Urinary bladder (tissue), 3 donors: ENCODE measurements at regions not wholly inside any gene's neighbourhood (a gene's known extent, or its start where the extent isn't known, plus 50 kb on each side); places are given as distances from the start of the nearest gene placed in this dataset.

Experiments used
- DNase-seq: peaks from one replicate; pipeline ENCODE4 v3.0.0-alpha.2; 2015; ENCODE audit errors: extremely low spot score
- H3K27ac ChIP-seq: one replicate; pipeline ENCODE4 v1.5.1; 2013; ENCODE audit warnings: low read depth, mild to moderate bottlenecking, moderate library complexity
- H3K36me3 ChIP-seq: one replicate; pipeline ENCODE4 v1.6.1; 2013; ENCODE audit warnings: mild to moderate bottlenecking, moderate library complexity; ENCODE audit not compliant: insufficient read depth
- H3K4me1 ChIP-seq: one replicate; pipeline ENCODE4 v1.6.1; 2013; ENCODE audit warnings: mild to moderate bottlenecking, moderate library complexity; ENCODE audit not compliant: insufficient read depth
- H3K4me3 ChIP-seq: one replicate; pipeline ENCODE4 v1.5.1; 2013; ENCODE audit warnings: low read depth, low read length
- WGBS: extraction: QIAGEN DNeasy Blood & Tissue Kit; methylation state at CpG from one replicate; pipeline ENCODE4 v1.1.7; 2013; 5-methylcytosine and 5-hydroxymethylcytosine counted together
- donor health status: healthy with polysubstance abuse.
- donor health status: healthy.

- 45% methylated on average over 7 of the region's 7 CpGs for WGBS
Measured at GRCh38 chr11:11000579-11001283, 142.9 kb upstream of the ZBED5 start.

GRCh38 chr11:10998674-10999073, 140.8 kb upstream of the ZBED5 start:
- DNase-seq = no peak
- Histone ChIP-seq H3K4me1 (no peaks in the 10 kb centered on the region), H3K4me3 (no peak overlapping the region), H3K27ac (no peak overlapping the region), H3K36me3 (no peaks in the 10 kb centered on the region)
- 78% methylated on average over 5 of the region's 5 CpGs for WGBS

More at GRCh38 chr11:11000579-11001283, 142.9 kb upstream of the ZBED5 start:
- DNase-seq = no peak
- H3K4me3 ChIP-seq = no peak overlapping the region
- H3K4me1 ChIP-seq = no peaks in the 10 kb centered on the region
- no peak overlapping the region for H3K27ac ChIP-seq
- no peaks in the 10 kb centered on the region for H3K36me3 ChIP-seq

DNA sequence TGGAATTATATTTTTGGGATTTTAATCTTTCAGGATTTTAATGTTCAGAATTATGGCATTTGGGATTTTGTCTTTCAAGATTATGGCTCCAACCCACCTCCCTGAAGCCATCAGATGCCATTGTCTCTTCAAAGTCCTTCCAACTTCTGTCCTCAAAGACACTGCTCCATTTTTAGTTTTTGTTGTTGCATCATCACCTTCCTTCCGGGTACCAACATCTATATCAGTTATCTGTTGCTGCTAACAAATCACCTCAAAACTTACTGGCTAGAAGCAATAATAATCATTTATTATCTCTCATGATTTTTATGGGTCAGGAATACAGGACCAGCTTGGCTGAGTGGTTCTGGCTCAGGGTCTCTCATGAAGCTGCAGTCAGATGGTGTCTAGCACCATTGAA, 138.8 kb upstream of the ZBED5 start:
- Histone ChIP-seq H3K4me3 (no peak overlapping the region), H3K27ac (no peak overlapping the region), H3K4me1 (no peaks in the 10 kb centered on the region), H3K36me3 (no peaks in the 10 kb centered on the region)
- 85% methylated on average over 1 of the region's 1 CpG for WGBS
- DNase-seq = no peak

GRCh38 chr11:10993640-10994039, 135.8 kb upstream of the ZBED5 start:
- Histone ChIP-seq H3K4me3 (no peak overlapping the region), H3K4me1 (no peaks in the 10 kb centered on the region), H3K27ac (no peak overlapping the region), H3K36me3 (no peaks in the 10 kb centered on the region)
- 89% methylated on average over 5 of the region's 5 CpGs for WGBS
- DNase-seq = no peak

DNA sequence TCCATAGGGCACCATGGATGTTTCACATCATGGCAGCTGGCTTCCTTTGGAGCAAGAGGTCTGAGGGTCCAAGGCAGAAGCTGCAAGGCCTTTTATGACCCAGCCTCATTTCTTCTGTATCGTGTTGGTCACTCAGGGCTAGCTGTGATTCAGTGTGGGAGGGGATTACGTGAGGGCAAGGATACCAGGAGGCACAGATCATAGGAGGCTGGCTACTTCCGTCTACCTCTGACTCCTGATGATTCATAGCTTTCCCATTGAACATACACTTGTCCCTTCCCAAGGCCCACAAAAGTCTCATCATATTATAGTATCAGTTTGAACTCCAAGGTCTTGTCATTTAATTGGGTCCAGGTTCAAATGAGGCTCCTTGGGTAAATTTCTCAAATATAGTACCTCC, 135.3 kb upstream of the ZBED5 start:
- Histone ChIP-seq H3K36me3 (no peaks in the 10 kb centered on the region), H3K4me3 (no peak overlapping the region), H3K4me1 (no peaks in the 10 kb centered on the region), H3K27ac (no peak overlapping the region)
- 79% methylated on average over 3 of the region's 3 CpGs for WGBS
- DNase-seq = no peak

DNA sequence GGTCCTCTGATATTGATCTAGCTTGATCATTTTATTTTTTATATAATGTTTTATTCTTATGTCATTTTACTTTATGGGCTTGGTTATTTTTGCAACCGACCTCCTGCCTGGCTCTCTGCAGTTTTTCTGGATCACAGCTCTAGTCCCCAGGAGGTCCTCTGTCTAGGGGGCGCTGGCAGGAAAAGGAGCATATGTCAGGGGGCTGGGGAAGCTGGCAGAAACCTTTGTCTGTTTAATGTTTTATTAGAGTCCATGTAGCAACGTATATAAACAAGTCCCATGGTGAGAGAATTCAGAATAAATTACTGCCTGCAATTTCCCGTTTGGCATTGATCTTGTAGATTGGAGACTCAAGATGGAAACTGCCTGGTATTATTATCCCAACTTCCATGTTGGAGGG, 133.5 kb upstream of the ZBED5 start:
- 66% methylated on average over 4 of the region's 4 CpGs for WGBS
- H3K27ac ChIP-seq = no peak overlapping the region
- H3K36me3 ChIP-seq = no peaks in the 10 kb centered on the region
- no peak for DNase-seq
- H3K4me1 ChIP-seq = no peaks in the 10 kb centered on the region
- no peak overlapping the region for H3K4me3 ChIP-seq

DNA sequence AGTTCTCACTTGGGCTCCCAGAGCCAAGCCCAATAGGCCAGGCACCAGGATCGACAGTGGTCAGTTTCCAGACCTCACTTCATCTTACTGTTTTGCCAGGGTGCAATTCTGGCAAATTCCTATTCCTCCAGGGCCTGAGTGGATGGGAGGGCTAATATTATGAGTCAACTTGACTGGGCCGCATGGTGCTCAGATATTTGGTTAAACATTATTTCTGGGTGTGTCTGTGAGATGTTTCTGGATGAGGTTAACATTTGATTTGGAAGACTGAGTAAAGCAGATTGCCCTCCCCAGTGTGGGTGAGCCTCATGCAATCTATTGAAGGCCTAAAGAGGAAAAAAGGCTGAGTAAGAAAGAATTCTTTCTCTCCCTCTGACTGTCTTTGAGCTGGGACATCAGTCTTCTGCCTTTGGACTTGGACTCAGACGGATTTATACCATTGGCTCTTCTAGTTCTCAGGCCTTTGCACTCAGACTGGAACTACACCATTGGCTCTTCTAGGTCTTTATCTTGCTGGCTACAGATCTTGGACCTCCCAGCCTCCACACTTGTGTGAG, 132.9 kb upstream of the ZBED5 start:
- Histone ChIP-seq H3K36me3 (no peaks in the 10 kb centered on the region), H3K27ac (no peak overlapping the region), H3K4me1 (no peaks in the 10 kb centered on the region), H3K4me3 (no peak overlapping the region)
- 88% methylated on average over 3 of the region's 3 CpGs for WGBS
- DNase-seq = no peak

DNA sequence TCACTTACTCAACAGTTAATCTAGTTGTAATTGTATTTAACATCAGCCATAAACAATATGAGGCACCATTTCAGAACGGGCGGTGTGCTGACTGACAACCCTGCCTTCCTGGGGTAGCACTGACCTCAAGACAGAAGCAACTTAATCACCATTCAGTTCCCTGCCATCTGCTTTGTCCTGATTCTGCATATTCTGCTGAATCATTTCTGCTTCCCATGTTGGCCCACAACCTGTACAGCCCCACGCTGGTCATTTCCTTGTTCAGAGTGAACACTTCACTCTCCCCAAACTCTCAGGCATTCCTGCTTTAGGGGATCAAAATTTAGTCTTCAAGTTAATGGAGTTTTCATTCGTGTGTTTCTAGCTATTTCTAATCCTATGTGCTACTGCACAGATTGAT, 132.3 kb upstream of the ZBED5 start:
- Histone ChIP-seq H3K27ac (no peak overlapping the region), H3K4me3 (no peak overlapping the region), H3K4me1 (no peaks in the 10 kb centered on the region), H3K36me3 (no peaks in the 10 kb centered on the region)
- WGBS = 79% methylated on average over 4 of the region's 4 CpGs
- no peak for DNase-seq

DNA sequence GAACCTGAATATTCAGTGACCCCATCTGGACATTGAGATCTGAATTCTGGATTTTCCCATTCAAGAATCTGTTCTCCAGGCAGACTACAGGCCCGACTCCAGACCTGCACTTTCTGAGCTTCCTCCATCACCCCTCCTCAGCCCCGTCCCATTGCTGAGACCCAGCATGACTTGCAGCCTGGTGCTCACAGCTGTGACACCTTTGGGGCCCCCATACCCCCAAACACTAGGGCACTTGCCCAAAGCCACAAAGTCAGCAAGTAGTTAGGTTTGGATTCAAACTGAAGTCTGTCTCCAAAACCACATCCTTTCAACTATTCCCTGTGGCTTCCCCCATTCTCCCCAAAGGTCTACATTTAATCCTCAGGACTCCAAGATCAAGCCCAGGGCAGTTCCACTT, 128.2 kb upstream of the ZBED5 start:
- no peak overlapping the region for H3K4me3 ChIP-seq
- no peak overlapping the region for H3K27ac ChIP-seq
- DNase-seq = no peak
- 90% methylated on average over 2 of the region's 2 CpGs for WGBS
- no peaks in the 10 kb centered on the region for H3K4me1 ChIP-seq
- no peaks in the 10 kb centered on the region for H3K36me3 ChIP-seq

DNA sequence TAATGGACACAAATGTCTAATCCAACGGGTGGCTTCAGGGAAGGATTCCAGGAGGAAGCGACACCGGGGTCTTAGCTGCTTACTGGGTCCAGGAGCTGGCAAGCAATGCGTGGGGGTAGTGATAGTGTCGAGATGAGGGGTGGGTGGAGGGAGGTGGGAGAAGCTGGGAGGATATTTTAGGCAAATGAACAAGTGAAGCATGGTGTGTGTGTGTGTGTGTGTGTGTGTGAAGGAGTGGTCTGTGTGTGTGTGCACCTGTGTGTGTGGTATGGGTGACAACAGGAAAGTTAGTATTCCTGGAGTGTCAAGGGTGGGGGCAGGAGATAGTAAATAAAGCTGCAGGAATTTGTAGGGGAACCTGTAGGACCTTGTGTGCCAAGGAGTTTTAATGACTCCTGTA, 126.9 kb upstream of the ZBED5 start:
- Histone ChIP-seq H3K4me1 (no peaks in the 10 kb centered on the region), H3K4me3 (no peak overlapping the region), H3K36me3 (no peaks in the 10 kb centered on the region), H3K27ac (no peak overlapping the region)
- whole genome bisulfite sequencing = 81% methylated on average over 5 of the region's 5 CpGs
- no peak for DNase-seq

- DNase-seq = no peak
- 85% methylated on average over 4 of the region's 4 CpGs for WGBS
Measured at GRCh38 chr11:10984250-10984649, 126.4 kb upstream of the ZBED5 start.

DNA sequence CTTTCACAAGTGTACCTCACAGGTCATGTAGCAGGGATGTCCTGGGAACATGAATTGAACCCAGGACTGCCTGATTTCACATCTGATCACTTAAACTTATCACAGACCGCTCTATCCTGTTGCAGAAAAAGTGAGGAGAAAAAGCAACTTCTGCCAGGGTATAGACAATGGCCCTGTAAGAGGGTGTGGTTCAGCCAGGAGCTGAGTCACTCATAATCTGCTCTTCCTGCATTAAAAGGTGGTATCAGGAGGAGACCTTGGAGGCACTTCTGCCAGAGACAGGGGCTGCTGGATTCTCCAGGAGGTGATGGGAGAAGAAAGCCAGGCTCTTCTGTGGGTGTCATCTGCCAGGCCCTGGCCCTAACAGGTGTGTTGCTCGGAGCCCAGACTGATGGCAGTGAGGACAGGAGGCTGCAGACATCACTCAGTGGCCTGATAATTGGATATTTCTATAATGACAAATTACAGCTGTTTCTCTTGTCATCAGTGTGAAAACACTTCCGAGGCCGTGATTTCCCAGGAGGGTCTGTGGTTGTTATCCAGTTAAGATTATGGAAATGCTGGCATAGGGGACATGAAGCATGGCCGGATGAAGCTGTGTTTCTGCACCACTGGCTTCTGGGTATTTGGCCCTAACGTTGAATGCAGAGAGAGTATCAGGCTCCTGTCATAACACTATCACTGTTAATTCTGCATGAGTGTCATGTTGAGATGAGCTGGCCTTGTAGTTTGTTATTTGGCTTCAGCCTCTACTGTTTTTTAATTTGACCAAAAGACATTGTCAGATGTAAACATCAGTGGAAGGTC, 125.1 kb upstream of the ZBED5 start:
- WGBS = 46% methylated on average over 6 of the region's 6 CpGs
- Histone ChIP-seq H3K27ac (no peak overlapping the region), H3K4me3 (no peak overlapping the region), H3K36me3 (no peaks in the 10 kb centered on the region), H3K4me1 (no peaks in the 10 kb centered on the region)
- no peak for DNase-seq

More at GRCh38 chr11:10984250-10984649, 126.4 kb upstream of the ZBED5 start:
- Histone ChIP-seq H3K27ac (no peak overlapping the region), H3K4me1 (no peaks in the 10 kb centered on the region), H3K36me3 (no peaks in the 10 kb centered on the region), H3K4me3 (no peak overlapping the region)

- WGBS = 67% methylated on average over 3 of the region's 3 CpGs
- Histone ChIP-seq H3K36me3 (no peaks in the 10 kb centered on the region), H3K4me1 (no peaks in the 10 kb centered on the region), H3K27ac (no peak overlapping the region), H3K4me3 (no peak overlapping the region)
- no peak for DNase-seq
Measured at GRCh38 chr11:10979529-10979928, 121.7 kb upstream of the ZBED5 start.

DNA sequence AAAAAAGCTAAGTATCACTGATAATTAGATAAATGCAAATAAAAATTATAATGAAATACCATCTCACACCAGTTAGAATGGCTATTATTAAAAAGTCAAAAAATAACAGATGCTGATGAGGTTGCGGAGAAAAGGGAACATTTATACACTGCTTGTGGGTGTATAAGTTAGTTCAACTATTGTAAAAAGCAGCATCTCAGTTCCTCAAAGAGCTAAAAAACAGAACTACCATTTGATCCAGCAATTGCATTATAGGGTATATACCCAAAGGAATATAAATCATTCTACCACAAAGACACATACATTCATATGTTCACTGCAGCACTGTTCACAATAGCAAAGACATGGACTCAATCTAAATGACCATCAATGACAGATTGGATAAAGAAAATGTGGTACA, 120.3 kb upstream of the ZBED5 start:
- H3K27ac ChIP-seq = no peak overlapping the region
- 93% methylated on average over 1 of the region's 1 CpG for WGBS
- no peaks in the 10 kb centered on the region for H3K36me3 ChIP-seq
- no peak overlapping the region for H3K4me3 ChIP-seq
- no peak for DNase-seq
- H3K4me1 ChIP-seq = no peaks in the 10 kb centered on the region
